ENCODE measurements at regions not wholly inside any gene's neighbourhood (a gene's known extent, or its start where the extent isn't known, plus 50 kb on each side); places are given as distances from the start of the nearest gene placed in this dataset.

- TF ChIP-seq, protein P1, sequence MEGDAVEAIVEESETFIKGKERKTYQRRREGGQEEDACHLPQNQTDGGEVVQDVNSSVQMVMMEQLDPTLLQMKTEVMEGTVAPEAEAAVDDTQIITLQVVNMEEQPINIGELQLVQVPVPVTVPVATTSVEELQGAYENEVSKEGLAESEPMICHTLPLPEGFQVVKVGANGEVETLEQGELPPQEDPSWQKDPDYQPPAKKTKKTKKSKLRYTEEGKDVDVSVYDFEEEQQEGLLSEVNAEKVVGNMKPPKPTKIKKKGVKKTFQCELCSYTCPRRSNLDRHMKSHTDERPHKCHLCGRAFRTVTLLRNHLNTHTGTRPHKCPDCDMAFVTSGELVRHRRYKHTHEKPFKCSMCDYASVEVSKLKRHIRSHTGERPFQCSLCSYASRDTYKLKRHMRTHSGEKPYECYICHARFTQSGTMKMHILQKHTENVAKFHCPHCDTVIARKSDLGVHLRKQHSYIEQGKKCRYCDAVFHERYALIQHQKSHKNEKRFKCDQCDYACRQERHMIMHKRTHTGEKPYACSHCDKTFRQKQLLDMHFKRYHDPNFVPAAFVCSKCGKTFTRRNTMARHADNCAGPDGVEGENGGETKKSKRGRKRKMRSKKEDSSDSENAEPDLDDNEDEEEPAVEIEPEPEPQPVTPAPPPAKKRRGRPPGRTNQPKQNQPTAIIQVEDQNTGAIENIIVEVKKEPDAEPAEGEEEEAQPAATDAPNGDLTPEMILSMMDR (conservative IDR thresholded peaks at IDR 0.05; ENCODE audit: low read depth in 2 of 2): no peak
- no peak for TF ChIP-seq ZNF331 (CRISPR knock-in tag; IDR thresholded peaks at IDR 0.05; ENCODE audit: low read depth)
- TF ChIP-seq POLR2AphosphoS5 (IDR thresholded peaks at IDR 0.05; ENCODE audit: low read depth): no peak
- TF ChIP-seq, protein P2, sequence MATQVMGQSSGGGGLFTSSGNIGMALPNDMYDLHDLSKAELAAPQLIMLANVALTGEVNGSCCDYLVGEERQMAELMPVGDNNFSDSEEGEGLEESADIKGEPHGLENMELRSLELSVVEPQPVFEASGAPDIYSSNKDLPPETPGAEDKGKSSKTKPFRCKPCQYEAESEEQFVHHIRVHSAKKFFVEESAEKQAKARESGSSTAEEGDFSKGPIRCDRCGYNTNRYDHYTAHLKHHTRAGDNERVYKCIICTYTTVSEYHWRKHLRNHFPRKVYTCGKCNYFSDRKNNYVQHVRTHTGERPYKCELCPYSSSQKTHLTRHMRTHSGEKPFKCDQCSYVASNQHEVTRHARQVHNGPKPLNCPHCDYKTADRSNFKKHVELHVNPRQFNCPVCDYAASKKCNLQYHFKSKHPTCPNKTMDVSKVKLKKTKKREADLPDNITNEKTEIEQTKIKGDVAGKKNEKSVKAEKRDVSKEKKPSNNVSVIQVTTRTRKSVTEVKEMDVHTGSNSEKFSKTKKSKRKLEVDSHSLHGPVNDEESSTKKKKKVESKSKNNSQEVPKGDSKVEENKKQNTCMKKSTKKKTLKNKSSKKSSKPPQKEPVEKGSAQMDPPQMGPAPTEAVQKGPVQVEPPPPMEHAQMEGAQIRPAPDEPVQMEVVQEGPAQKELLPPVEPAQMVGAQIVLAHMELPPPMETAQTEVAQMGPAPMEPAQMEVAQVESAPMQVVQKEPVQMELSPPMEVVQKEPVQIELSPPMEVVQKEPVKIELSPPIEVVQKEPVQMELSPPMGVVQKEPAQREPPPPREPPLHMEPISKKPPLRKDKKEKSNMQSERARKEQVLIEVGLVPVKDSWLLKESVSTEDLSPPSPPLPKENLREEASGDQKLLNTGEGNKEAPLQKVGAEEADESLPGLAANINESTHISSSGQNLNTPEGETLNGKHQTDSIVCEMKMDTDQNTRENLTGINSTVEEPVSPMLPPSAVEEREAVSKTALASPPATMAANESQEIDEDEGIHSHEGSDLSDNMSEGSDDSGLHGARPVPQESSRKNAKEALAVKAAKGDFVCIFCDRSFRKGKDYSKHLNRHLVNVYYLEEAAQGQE (IDR thresholded peaks at IDR 0.05; ENCODE audit: unreplicated experiment): no peak
Observed at GRCh38 chr2:145047554-145047953, 527.6 kb upstream of the ZEB2 start (continued).

DNA sequence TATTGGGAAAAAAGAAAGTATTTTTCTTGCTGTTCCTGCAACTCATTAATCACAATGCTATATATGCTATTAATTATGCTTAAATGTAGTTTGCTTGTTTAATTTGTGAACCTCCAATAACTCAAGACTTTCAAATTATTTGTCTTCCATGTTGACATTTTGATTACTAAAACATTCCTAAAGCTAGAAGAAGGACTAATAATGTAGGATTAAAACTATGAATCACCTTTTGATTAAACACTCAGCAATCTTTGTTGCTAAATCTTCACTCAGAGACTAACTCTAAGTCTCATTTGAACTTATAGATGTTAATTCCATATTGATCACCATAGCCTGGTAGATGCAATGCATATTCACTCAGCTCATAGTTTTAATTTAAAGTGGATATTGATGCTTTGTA is 524.6 kb upstream of the ZEB2 start:
- Mint-ChIP-seq H3K4me3 (no peak overlapping the region), H3K27me3 (ENCODE audit: insufficient read depth, low read depth, poor library complexity) (no peaks in the 10 kb centered on the region), H3K36me3 (ENCODE audit: low read depth) (no peaks in the 10 kb centered on the region), H3K9me3 (no peaks in the 10 kb centered on the region; the same call in 1 of the 3 replicates), H3K4me1 (peaks cover 8% of the 10 kb centered on the region), H3K27ac (no peak overlapping the region)
- Histone ChIP-seq H4K20me1 (replicated peaks; ENCODE audit: insufficient read depth) (no peaks in the 10 kb centered on the region), H3F3A (replicated peaks; ENCODE audit: low read depth) (no peaks in the 10 kb centered on the region), H3K79me2 (replicated peaks; ENCODE audit: insufficient read depth) (no peaks in the 10 kb centered on the region), H3K9me2 (ENCODE audit: insufficient read depth) (no peaks in the 10 kb centered on the region; the same call in 1 of the 2 replicates), H2AFZ (no peak overlapping the region), H3K4me3 (no peak overlapping the region), H3K4me2 (no peak overlapping the region), H3K4me1 (ENCODE audit: insufficient read depth) (peaks cover 3% of the 10 kb centered on the region), H3K36me3 (ENCODE audit: insufficient read depth) (no peaks in the 10 kb centered on the region; the same call in 1 of the 2 replicates), H3K27me3 (ENCODE audit: insufficient read depth) (no peaks in the 10 kb centered on the region), H3K27ac (ENCODE audit: low read depth) (no peak overlapping the region)
- ATAC-seq (no peak), DNase-seq (ENCODE audit: low spot score) (no peak)
- TF ChIP-seq ETS1 (IDR thresholded peaks at IDR 0.05) (no peak), NANOG (IDR thresholded peaks at IDR 0.05; ENCODE audit: borderline replicate concordance) (no peak), ZNF331 (CRISPR knock-in tag; IDR thresholded peaks at IDR 0.05; ENCODE audit: low read depth) (no peak), STAT1 (IDR thresholded peaks at IDR 0.05; ENCODE audit: unreplicated experiment) (no peak), CREB1 (CRISPR knock-in tag; IDR thresholded peaks at IDR 0.05; ENCODE audit: low read depth) (no peak), EZH2 (IDR thresholded peaks at IDR 0.05; ENCODE audit: low read depth, unreplicated experiment) (no peak)
- TF ChIP-seq, protein P3, sequence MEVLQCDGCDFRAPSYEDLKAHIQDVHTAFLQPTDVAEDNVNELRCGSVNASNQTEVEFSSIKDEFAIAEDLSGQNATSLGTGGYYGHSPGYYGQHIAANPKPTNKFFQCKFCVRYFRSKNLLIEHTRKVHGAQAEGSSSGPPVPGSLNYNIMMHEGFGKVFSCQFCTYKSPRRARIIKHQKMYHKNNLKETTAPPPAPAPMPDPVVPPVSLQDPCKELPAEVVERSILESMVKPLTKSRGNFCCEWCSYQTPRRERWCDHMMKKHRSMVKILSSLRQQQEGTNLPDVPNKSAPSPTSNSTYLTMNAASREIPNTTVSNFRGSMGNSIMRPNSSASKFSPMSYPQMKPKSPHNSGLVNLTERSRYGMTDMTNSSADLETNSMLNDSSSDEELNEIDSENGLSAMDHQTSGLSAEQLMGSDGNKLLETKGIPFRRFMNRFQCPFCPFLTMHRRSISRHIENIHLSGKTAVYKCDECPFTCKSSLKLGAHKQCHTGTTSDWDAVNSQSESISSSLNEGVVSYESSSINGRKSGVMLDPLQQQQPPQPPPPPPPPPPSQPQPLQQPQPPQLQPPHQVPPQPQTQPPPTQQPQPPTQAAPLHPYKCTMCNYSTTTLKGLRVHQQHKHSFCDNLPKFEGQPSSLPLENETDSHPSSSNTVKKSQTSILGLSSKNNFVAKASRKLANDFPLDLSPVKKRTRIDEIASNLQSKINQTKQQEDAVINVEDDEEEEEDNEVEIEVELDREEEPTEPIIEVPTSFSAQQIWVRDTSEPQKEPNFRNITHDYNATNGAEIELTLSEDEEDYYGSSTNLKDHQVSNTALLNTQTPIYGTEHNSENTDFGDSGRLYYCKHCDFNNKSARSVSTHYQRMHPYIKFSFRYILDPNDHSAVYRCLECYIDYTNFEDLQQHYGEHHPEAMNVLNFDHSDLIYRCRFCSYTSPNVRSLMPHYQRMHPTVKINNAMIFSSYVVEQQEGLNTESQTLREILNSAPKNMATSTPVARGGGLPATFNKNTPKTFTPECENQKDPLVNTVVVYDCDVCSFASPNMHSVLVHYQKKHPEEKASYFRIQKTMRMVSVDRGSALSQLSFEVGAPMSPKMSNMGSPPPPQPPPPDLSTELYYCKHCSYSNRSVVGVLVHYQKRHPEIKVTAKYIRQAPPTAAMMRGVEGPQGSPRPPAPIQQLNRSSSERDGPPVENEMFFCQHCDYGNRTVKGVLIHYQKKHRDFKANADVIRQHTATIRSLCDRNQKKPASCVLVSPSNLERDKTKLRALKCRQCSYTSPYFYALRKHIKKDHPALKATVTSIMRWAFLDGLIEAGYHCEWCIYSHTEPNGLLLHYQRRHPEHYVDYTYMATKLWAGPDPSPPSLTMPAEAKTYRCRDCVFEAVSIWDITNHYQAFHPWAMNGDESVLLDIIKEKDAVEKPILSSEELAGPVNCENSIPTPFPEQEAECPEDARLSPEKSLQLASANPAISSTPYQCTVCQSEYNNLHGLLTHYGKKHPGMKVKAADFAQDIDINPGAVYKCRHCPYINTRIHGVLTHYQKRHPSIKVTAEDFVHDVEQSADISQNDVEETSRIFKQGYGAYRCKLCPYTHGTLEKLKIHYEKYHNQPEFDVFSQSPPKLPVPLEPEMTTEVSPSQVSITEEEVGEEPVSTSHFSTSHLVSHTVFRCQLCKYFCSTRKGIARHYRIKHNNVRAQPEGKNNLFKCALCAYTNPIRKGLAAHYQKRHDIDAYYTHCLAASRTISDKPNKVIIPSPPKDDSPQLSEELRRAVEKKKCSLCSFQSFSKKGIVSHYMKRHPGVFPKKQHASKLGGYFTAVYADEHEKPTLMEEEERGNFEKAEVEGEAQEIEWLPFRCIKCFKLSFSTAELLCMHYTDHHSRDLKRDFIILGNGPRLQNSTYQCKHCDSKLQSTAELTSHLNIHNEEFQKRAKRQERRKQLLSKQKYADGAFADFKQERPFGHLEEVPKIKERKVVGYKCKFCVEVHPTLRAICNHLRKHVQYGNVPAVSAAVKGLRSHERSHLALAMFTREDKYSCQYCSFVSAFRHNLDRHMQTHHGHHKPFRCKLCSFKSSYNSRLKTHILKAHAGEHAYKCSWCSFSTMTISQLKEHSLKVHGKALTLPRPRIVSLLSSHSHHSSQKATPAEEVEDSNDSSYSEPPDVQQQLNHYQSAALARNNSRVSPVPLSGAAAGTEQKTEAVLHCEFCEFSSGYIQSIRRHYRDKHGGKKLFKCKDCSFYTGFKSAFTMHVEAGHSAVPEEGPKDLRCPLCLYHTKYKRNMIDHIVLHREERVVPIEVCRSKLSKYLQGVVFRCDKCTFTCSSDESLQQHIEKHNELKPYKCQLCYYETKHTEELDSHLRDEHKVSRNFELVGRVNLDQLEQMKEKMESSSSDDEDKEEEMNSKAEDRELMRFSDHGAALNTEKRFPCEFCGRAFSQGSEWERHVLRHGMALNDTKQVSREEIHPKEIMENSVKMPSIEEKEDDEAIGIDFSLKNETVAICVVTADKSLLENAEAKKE (CRISPR knock-in tag; IDR thresholded peaks at IDR 0.05): no peak
- TF ChIP-seq, protein P1 (conservative IDR thresholded peaks at IDR 0.05; ENCODE audit: low read depth in 2 of 2): no peak

Data from GM23338 (cell line).